Smooth muscle cell (in vitro differentiated cells): ENCODE measurements at regions not wholly inside any gene's neighbourhood (a gene's known extent, or its start where the extent isn't known, plus 50 kb on each side); places are given as distances from the start of the nearest gene placed in this dataset.

Experiments used
- DNase-seq: peaks from one replicate; lab custom pipeline; 2025; ENCODE audit not compliant: unreplicated experiment; lab: John Stamatoyannopoulos, UW
- H2AFZ ChIP-seq: fragments of 200-600 bp; sonication (generic); 2 replicates; pipeline ENCODE4 v1.6.0; 2016; ENCODE audit warnings: antibody characterized with exemption, low read depth, mild to moderate bottlenecking
- H3F3A ChIP-seq: fragments of 200-600 bp; sonication (generic); 2 replicates; pipeline ENCODE4 v1.6.0; 2017; ENCODE audit warnings: antibody characterized with exemption, low read depth
- H3K27ac ChIP-seq: fragments of 200-600 bp; sonication (generic); 2 replicates; pipeline ENCODE4 v1.5.1; 2016; ENCODE audit warnings: low read depth, mild to moderate bottlenecking
- H3K27me3 ChIP-seq: fragments of 200-600 bp; sonication (generic); 2 replicates; pipeline ENCODE4 v1.6.1; 2016; ENCODE audit warnings: low read depth, mild to moderate bottlenecking
- H3K36me3 ChIP-seq: fragments of 200-600 bp; sonication (generic); 2 replicates; pipeline ENCODE4 v1.5.1; 2016; ENCODE audit warnings: low read depth
- H3K4me1 ChIP-seq: fragments of 200-600 bp; sonication (generic); 2 replicates; pipeline ENCODE4 v1.5.1; 2016; ENCODE audit warnings: low read depth
- H3K4me2 ChIP-seq: fragments of 200-600 bp; sonication (generic); 2 replicates; pipeline ENCODE4 v1.6.0; 2016; ENCODE audit warnings: mild to moderate bottlenecking
- H3K4me3 ChIP-seq: fragments of 200-600 bp; sonication (generic); 2 replicates; pipeline ENCODE4 v1.5.1; 2016; ENCODE audit warnings: mild to moderate bottlenecking
- H3K79me2 ChIP-seq: fragments of 200-600 bp; sonication (generic); 2 replicates; pipeline ENCODE4 v1.6.0; 2016; ENCODE audit warnings: low read depth, mild to moderate bottlenecking
- H3K9ac ChIP-seq: fragments of 200-600 bp; sonication (generic); 2 replicates; pipeline ENCODE4 v1.6.0; 2016; ENCODE audit warnings: low read depth
- H3K9me3 ChIP-seq: fragments of 200-600 bp; sonication (generic); replicated peaks from 2 replicates; pipeline ENCODE4 v1.5.1; 2016; ENCODE audit warnings: low read depth
- H4K20me1 ChIP-seq: fragments of 200-600 bp; sonication (generic); 2 replicates; pipeline ENCODE4 v1.6.0; 2016; ENCODE audit warnings: low read depth
- WGBS: methylation state at CpG from one replicate; pipeline ENCODE4 v1.1.7; 2016; ENCODE audit warnings: low lambda C conversion rate; 5-methylcytosine and 5-hydroxymethylcytosine counted together
- TF ChIP-seq, protein P1 (sequence below): fragments of 200-600 bp; sonication (generic); IDR thresholded peaks from 2 replicates; pipeline ENCODE4 v1.5.1; 2017; ENCODE audit warnings: borderline replicate concordance, mild to moderate bottlenecking, antibody characterized with exemption; ENCODE audit not compliant: insufficient read depth, poor library complexity, severe bottlenecking

- Histone ChIP-seq H3K9ac (no peak overlapping the region), H3K27me3 (no peaks in the 10 kb centered on the region), H3K79me2 (no peaks in the 10 kb centered on the region), H3K4me3 (no peak overlapping the region), H3K36me3 (no peaks in the 10 kb centered on the region), H3K9me3 (no peaks in the 10 kb centered on the region), H4K20me1 (no peaks in the 10 kb centered on the region), H3F3A (no peaks in the 10 kb centered on the region), H2AFZ (no peak overlapping the region), H3K4me1 (no peaks in the 10 kb centered on the region), H3K27ac (no peak overlapping the region), H3K4me2 (no peak overlapping the region)
- 94% methylated on average over 4 of the region's 4 CpGs for WGBS
- no peak for DNase-seq
- TF ChIP-seq, protein P1, sequence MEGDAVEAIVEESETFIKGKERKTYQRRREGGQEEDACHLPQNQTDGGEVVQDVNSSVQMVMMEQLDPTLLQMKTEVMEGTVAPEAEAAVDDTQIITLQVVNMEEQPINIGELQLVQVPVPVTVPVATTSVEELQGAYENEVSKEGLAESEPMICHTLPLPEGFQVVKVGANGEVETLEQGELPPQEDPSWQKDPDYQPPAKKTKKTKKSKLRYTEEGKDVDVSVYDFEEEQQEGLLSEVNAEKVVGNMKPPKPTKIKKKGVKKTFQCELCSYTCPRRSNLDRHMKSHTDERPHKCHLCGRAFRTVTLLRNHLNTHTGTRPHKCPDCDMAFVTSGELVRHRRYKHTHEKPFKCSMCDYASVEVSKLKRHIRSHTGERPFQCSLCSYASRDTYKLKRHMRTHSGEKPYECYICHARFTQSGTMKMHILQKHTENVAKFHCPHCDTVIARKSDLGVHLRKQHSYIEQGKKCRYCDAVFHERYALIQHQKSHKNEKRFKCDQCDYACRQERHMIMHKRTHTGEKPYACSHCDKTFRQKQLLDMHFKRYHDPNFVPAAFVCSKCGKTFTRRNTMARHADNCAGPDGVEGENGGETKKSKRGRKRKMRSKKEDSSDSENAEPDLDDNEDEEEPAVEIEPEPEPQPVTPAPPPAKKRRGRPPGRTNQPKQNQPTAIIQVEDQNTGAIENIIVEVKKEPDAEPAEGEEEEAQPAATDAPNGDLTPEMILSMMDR = no peak
Measured at GRCh38 chr6:20031342-20031741, 180.9 kb downstream of the MBOAT1 start.

DNA sequence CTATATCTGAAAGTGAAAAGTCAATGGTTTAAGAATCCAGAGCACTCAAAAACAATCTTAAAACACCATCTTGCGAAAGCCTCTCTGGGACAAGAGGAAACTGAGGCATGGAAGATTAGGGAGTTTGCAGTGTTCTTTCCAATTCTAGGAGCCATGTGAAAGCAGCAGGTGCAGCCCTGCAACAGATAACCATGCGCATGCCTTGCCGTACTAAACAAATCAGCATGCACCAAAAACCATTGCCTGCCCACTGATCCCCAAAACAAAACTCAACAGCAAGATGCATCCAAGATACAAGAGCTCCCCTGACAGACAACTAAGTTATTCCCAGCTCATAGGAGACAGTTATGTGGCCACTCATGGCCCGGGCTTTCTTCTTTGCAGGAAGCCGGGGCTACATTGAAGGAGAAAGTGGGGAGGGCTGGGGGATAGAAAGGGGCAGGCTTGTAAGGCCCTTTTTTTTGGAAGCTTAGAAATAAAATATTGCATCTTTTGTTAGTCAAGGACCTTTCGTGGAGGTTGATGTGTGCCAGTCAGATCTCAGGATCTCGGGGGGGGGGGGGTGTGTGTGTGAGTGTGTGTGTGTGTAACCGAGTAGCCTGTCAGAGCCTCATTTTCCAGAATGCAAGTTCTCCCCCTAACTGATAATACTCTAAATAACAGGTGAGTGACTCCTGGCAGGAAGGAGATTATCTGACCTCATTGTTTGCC lies 178.4 kb downstream of the MBOAT1 start:
- Histone ChIP-seq H3F3A (no peaks in the 10 kb centered on the region), H3K4me2 (no peak overlapping the region), H3K9ac (no peak overlapping the region), H3K9me3 (no peaks in the 10 kb centered on the region), H3K27me3 (no peaks in the 10 kb centered on the region), H4K20me1 (no peaks in the 10 kb centered on the region), H3K4me3 (no peak overlapping the region), H3K36me3 (no peaks in the 10 kb centered on the region), H3K27ac (no peak overlapping the region), H3K79me2 (no peaks in the 10 kb centered on the region), H3K4me1 (no peaks in the 10 kb centered on the region), H2AFZ (no peak overlapping the region)
- 86% methylated on average over 8 of the region's 8 CpGs for WGBS
- no peak for DNase-seq
- TF ChIP-seq, protein P1 = no peak

GRCh38 chr6:20034408-20034769 lies 177.9 kb downstream of the MBOAT1 start:
- H2AFZ ChIP-seq = no peak overlapping the region
- H4K20me1 ChIP-seq = no peaks in the 10 kb centered on the region
- no peak for DNase-seq
- H3F3A ChIP-seq = no peaks in the 10 kb centered on the region
- H3K27me3 ChIP-seq = no peaks in the 10 kb centered on the region
- no peaks in the 10 kb centered on the region for H3K36me3 ChIP-seq
- no peaks in the 10 kb centered on the region for H3K4me1 ChIP-seq
- no peaks in the 10 kb centered on the region for H3K79me2 ChIP-seq
- no peak overlapping the region for H3K4me2 ChIP-seq
- no peaks in the 10 kb centered on the region for H3K9me3 ChIP-seq
- TF ChIP-seq, protein P1 = no peak
- H3K27ac ChIP-seq = no peak overlapping the region
- 77% methylated on average over 5 of the region's 5 CpGs for WGBS
- no peak overlapping the region for H3K4me3 ChIP-seq
- no peak overlapping the region for H3K9ac ChIP-seq

GRCh38 chr6:20036141-20036677 lies 176.1 kb downstream of the MBOAT1 start:
- no peaks in the 10 kb centered on the region for H3K27me3 ChIP-seq
- H3K27ac ChIP-seq = no peak overlapping the region
- H3K4me2 ChIP-seq = no peak overlapping the region
- no peaks in the 10 kb centered on the region for H3K9me3 ChIP-seq
- no peaks in the 10 kb centered on the region for H4K20me1 ChIP-seq
- no peaks in the 10 kb centered on the region for H3K79me2 ChIP-seq
- H3K9ac ChIP-seq = no peak overlapping the region
- no peaks in the 10 kb centered on the region for H3K36me3 ChIP-seq
- H2AFZ ChIP-seq = no peak overlapping the region
- TF ChIP-seq, protein P1 = no peak
- no peaks in the 10 kb centered on the region for H3F3A ChIP-seq
- no peaks in the 10 kb centered on the region for H3K4me1 ChIP-seq
- no peak for DNase-seq
- WGBS = 89% methylated on average over 7 of the region's 7 CpGs
- no peak overlapping the region for H3K4me3 ChIP-seq
